ENCODE measurements at regions not wholly inside any gene's neighbourhood (a gene's known extent, or its start where the extent isn't known, plus 50 kb on each side); places are given as distances from the start of the nearest gene placed in this dataset.

- DNase-seq (ENCODE audit: low read depth): no peak
- no peak overlapping the region for H3K4me3 ChIP-seq (ENCODE audit: low read length)
These were observed 67.3 kb upstream of the RAPGEF2 start for GRCh38 chr4:159035570-159035969.

GRCh38 chr4:159038536-159038935 lies 64.3 kb upstream of the RAPGEF2 start:
- H3K4me3 ChIP-seq (ENCODE audit: low read length): no peak overlapping the region
- no peak for TF ChIP-seq CTCF (conservative IDR thresholded peaks at IDR 0.05; ENCODE audit: low read depth, low read length)
- no peak for DNase-seq (ENCODE audit: low read depth)

More at GRCh38 chr4:159035570-159035969, 67.3 kb upstream of the RAPGEF2 start:
- no peak for TF ChIP-seq CTCF (conservative IDR thresholded peaks at IDR 0.05; ENCODE audit: low read depth, low read length)

- no peak for TF ChIP-seq CTCF (conservative IDR thresholded peaks at IDR 0.05; ENCODE audit: low read depth, low read length)
- no peak for DNase-seq (ENCODE audit: low read depth)
These were observed 61.5 kb upstream of the RAPGEF2 start for GRCh38 chr4:159041054-159042034.

GRCh38 chr4:159042097-159042605 lies 60.7 kb upstream of the RAPGEF2 start:
- DNase-seq (ENCODE audit: low read depth): no peak
- no peak for TF ChIP-seq CTCF (conservative IDR thresholded peaks at IDR 0.05; ENCODE audit: low read depth, low read length)
- H3K4me3 ChIP-seq (ENCODE audit: low read length): no peak overlapping the region

More at GRCh38 chr4:159041054-159042034, 61.5 kb upstream of the RAPGEF2 start:
- H3K4me3 ChIP-seq (ENCODE audit: low read length): no peak overlapping the region

GRCh38 chr4:159042868-159043267 lies 60.0 kb upstream of the RAPGEF2 start:
- no peak for TF ChIP-seq CTCF (conservative IDR thresholded peaks at IDR 0.05; ENCODE audit: low read depth, low read length)
- H3K4me3 ChIP-seq (ENCODE audit: low read length): no peak overlapping the region
- no peak for DNase-seq (ENCODE audit: low read depth)

GRCh38 chr4:159043861-159044260 lies 59.0 kb upstream of the RAPGEF2 start:
- no peak for DNase-seq (ENCODE audit: low read depth)
- no peak overlapping the region for H3K4me3 ChIP-seq (ENCODE audit: low read length)
- TF ChIP-seq CTCF (conservative IDR thresholded peaks at IDR 0.05; ENCODE audit: low read depth, low read length): no peak

Data from retinal pigment epithelial cell (primary cell).